Mesothelial cell of epicardium (in vitro differentiated cells): ENCODE measurements at regions not wholly inside any gene's neighbourhood (a gene's known extent, or its start where the extent isn't known, plus 50 kb on each side); places are given as distances from the start of the nearest gene placed in this dataset.

Source experiments
- DNase-seq, 2 experiments: peaks; one replicate each; pipeline ENCODE4 v3.0.0; 2021; ENCODE audit warnings: low spot score in 2 of 2; ENCODE audit not compliant: unreplicated experiment in 2 of 2
- H3K27ac Mint-ChIP-seq: 2 replicates; pipeline ENCODE4 v1.8.0; 2021; ENCODE audit warnings: mixed read lengths
- H3K27me3 Mint-ChIP-seq: 2 replicates; pipeline ENCODE4 v1.8.0; 2021; ENCODE audit warnings: low read depth, mixed read lengths
- H3K36me3 Mint-ChIP-seq: 2 replicates; pipeline ENCODE4 v1.8.0; 2021; ENCODE audit warnings: mixed read lengths
- H3K4me1 Mint-ChIP-seq: 2 replicates; pipeline ENCODE4 v1.8.0; 2021; ENCODE audit warnings: mixed read lengths
- H3K4me3 Mint-ChIP-seq: 2 replicates; pipeline ENCODE4 v1.8.0; 2021; ENCODE audit warnings: mild to moderate bottlenecking, moderate library complexity, mixed read lengths
- H3K9me3 Mint-ChIP-seq: 2 replicates; pipeline ENCODE4 v1.8.0; 2021; ENCODE audit warnings: mixed read lengths
- TF ChIP-seq, protein P1 (sequence below): fragments of 200-600 bp; sonication (generic); IDR thresholded peaks from one replicate; pipeline ENCODE4 v1.5.0; 2021; ENCODE audit warnings: antibody characterized with exemption; ENCODE audit not compliant: unreplicated experiment

DNA sequence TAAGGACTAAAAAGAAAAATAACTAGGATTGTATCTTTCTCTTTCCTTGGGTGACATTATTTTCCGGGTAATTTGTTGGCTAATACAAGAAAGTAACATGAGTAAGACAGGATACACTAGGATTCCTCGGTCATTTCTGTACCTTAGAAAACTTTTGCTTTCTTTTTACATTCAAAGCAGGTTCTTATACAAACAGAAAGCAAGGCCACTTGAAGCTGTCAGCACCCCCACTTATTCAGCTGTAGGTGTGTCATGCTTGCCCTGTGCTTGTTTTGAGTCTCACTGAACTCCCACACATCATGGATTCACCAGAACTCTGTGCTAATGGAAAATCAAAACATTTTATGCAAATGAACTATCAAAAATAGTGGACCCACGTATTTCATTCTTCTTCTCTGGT is 266.8 kb upstream of the CLEC14A start:
- Mint-ChIP-seq H3K9me3 (no peaks in the 10 kb centered on the region), H3K27me3 (no peaks in the 10 kb centered on the region), H3K4me1 (peaks cover 13% of the 10 kb centered on the region), H3K4me3 (no peak overlapping the region), H3K27ac (no peak overlapping the region), H3K36me3 (no peaks in the 10 kb centered on the region)
- TF ChIP-seq, protein P1, sequence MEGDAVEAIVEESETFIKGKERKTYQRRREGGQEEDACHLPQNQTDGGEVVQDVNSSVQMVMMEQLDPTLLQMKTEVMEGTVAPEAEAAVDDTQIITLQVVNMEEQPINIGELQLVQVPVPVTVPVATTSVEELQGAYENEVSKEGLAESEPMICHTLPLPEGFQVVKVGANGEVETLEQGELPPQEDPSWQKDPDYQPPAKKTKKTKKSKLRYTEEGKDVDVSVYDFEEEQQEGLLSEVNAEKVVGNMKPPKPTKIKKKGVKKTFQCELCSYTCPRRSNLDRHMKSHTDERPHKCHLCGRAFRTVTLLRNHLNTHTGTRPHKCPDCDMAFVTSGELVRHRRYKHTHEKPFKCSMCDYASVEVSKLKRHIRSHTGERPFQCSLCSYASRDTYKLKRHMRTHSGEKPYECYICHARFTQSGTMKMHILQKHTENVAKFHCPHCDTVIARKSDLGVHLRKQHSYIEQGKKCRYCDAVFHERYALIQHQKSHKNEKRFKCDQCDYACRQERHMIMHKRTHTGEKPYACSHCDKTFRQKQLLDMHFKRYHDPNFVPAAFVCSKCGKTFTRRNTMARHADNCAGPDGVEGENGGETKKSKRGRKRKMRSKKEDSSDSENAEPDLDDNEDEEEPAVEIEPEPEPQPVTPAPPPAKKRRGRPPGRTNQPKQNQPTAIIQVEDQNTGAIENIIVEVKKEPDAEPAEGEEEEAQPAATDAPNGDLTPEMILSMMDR, result no peak
- no peak for DNase-seq

DNA sequence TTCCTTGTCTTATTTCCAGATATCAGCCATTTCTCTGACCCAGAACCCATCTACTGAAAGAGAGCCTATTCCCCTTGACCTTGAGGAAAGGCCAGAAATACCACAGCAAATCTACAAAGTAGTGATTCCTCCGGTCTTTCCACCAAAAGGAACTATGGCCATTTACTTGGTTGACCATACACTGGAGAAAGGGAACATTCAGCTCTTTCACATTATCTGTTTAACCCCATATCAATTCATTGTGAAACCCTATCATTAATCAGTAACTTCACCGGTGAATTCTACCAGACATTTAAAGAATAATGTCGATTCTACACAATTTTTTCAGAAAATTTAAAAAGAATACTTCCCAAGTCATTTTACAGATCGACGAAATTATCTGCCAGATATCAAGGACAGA is 265.7 kb upstream of the CLEC14A start:
- Mint-ChIP-seq H3K27me3 (no peaks in the 10 kb centered on the region), H3K4me1 (peaks cover 13% of the 10 kb centered on the region), H3K27ac (no peak overlapping the region), H3K4me3 (no peak overlapping the region), H3K36me3 (no peaks in the 10 kb centered on the region), H3K9me3 (no peaks in the 10 kb centered on the region)
- no peak for DNase-seq
- TF ChIP-seq, protein P1, result no peak

DNA sequence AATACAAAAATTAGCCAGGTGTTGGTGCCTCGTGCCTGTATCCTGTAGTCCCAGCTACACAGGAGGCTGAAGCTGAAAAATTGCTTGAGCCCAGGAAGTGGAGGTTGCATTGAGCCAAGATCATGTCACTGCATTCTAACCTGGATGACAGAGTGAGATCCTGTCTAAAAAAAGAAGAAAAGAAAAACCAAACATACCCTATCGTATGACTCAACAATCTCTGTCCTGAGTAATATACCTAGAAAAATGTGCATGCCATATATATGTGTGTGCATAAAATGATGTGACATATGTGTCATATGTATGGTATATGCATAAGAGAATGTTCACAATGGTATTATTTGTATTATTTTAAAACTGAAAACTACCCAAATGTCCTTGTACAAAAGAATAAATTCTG is 261.5 kb upstream of the CLEC14A start:
- Mint-ChIP-seq H3K36me3 (no peaks in the 10 kb centered on the region), H3K4me3 (no peak overlapping the region), H3K9me3 (no peaks in the 10 kb centered on the region), H3K27ac (no peak overlapping the region), H3K4me1 (no peaks in the 10 kb centered on the region), H3K27me3 (no peaks in the 10 kb centered on the region)
- TF ChIP-seq, protein P1, result no peak
- no peak for DNase-seq

DNA sequence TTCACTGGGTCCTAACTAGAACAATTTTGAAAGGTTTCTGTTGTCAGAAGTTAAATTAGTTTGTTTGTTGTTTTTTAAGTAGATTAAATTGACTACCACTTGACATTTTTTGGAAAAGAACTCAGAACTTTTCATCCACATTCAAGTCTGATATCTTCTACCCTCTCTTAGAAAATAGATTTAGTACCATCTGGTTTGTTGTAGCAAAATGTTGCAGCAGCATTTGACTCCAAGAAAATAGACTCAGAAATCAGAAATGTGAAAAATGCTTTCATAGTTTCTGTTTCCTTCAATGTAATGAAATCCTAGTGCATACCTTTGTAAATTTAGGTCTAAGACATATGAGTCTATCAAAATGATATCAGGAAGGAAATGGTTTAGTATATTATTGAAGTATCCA is 256.3 kb upstream of the CLEC14A start:
- DNase-seq, result no peak
- Mint-ChIP-seq H3K4me1 (no peaks in the 10 kb centered on the region), H3K4me3 (no peak overlapping the region), H3K27ac (no peak overlapping the region), H3K36me3 (no peaks in the 10 kb centered on the region), H3K9me3 (no peaks in the 10 kb centered on the region), H3K27me3 (peaks cover 5% of the 10 kb centered on the region)
- TF ChIP-seq, protein P1, result no peak

DNA sequence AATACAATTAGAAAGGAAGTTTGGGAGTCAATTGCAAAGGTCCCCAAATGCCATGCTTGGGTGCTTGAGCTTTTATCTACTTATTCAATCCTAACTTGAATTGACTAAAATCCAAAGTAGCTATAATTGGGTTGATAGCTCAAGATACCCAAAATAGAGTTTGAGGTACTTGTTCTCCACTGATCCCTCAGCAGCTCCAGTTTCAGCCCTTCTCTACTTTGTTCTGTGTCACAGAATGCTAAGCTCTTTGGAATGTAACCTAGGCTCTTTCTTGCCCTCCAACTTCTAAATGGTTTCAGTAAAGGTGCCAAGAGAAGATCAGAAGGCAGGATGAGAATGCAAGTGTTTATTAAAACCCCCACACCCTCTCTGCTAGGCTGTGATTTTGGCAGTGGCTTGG is 251.4 kb upstream of the CLEC14A start:
- Mint-ChIP-seq H3K4me3 (no peak overlapping the region), H3K27ac (no peak overlapping the region), H3K4me1 (peaks cover 6% of the 10 kb centered on the region), H3K36me3 (no peaks in the 10 kb centered on the region), H3K27me3 (peaks cover 7% of the 10 kb centered on the region), H3K9me3 (no peaks in the 10 kb centered on the region)
- DNase-seq, result no peak
- TF ChIP-seq, protein P1, result no peak

DNA sequence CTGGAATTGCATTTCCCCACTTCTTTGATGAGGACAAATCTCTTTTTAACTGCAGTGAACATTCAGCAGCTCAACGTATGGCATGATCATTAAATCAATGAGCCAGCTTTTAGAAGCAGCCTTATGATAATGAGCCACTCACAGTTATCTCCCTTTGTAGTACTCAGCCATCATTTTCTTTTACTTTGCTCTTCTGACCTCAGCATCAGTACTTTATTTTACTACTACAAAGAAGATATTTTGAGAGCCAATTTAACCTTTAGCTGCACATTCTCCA is 250.0 kb upstream of the CLEC14A start:
- TF ChIP-seq, protein P1, result no peak
- Mint-ChIP-seq H3K9me3 (no peaks in the 10 kb centered on the region), H3K27me3 (peaks cover 8% of the 10 kb centered on the region), H3K27ac (no peak overlapping the region), H3K4me1 (peaks cover 6% of the 10 kb centered on the region), H3K36me3 (no peaks in the 10 kb centered on the region), H3K4me3 (no peak overlapping the region)
- DNase-seq, result no peak
